HG03060 (cell line): ENCODE measurements at regions not wholly inside any gene's neighbourhood (a gene's known extent, or its start where the extent isn't known, plus 50 kb on each side); places are given as distances from the start of the nearest gene placed in this dataset.

Source experiments
- ATAC-seq: cut with Tn5 transposase; IDR thresholded peaks from one replicate; pipeline ENCODE4 v1.9.1; 2021; ENCODE audit warnings: low read depth, moderate number of reproducible peaks; ENCODE audit not compliant: unreplicated experiment

DNA sequence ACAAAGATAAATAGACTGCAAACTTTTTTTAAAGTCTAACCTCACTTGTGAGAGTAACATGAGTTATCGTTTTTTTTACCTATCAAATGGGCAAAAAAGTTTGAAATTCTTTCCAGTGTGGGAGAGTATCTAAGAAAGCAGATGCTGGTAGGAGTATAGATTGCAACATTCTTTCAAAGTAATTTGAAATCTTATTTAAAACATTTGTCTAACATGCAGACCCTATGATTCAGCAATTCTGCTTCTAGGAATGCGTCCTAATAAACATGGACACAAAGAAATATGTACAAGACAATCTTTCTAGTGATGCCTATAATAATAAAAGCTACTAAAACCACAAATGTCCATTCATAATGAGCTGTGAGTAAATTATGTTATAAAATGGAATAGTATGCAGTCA, 110.4 kb upstream of the TMCC3 start:
- ATAC-seq = no peak

DNA sequence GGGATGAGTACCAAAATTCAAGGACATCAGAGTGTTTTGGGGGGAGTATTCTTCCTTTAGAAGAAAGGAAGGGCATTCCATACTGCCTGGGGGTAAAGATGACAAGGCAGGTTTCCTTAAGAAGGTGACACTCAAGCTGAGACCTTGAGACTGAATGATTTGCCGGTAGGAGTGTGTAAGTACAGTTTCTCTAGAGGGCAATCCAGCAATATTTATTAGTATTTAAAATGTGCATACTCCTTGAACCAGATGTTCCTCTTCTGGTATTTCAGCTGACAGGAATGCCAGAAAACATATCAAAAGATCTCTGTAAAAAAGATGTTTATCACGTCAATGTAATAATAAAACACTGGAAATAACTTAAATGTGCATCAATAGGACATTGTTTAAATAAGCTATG, 106.4 kb upstream of the TMCC3 start:
- ATAC-seq = no peak

DNA sequence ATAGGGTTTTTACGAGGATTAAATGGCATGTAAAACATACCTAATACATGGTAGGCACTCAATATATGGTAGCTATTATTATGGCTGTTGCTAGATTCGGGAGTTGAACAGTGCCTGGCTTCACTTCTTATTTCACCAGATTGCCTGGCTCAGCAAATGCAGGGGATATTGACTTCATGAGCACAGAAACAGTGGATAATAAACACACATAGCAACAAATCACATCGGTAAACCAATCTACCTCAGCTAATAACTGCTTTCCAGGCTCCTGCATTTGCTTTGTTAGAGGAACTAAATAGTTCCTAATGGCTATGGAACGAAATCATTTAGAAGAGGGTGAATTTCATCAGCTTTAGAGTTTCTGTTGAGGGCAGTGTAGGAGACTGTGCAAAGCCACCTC, 105.2 kb upstream of the TMCC3 start:
- ATAC-seq = no peak

DNA sequence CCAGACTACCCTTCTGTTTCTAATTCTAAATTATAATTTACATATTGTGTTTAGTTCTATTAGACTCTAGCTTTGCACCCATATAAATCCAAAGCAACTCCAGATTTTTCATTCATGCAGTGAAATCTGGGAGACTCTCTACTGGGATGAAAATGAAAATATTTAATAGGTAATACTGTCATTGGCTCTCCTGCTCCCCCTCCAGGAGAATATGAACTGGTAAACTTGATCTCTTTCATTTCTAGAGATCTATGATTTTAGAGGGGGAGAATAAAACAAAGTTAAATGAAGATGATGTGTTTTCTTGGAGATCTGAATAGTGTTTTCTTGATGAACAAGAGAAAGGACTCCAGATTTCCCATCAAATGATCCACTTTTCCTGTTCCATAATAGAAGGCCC, 104.3 kb upstream of the TMCC3 start:
- no peak for ATAC-seq

DNA sequence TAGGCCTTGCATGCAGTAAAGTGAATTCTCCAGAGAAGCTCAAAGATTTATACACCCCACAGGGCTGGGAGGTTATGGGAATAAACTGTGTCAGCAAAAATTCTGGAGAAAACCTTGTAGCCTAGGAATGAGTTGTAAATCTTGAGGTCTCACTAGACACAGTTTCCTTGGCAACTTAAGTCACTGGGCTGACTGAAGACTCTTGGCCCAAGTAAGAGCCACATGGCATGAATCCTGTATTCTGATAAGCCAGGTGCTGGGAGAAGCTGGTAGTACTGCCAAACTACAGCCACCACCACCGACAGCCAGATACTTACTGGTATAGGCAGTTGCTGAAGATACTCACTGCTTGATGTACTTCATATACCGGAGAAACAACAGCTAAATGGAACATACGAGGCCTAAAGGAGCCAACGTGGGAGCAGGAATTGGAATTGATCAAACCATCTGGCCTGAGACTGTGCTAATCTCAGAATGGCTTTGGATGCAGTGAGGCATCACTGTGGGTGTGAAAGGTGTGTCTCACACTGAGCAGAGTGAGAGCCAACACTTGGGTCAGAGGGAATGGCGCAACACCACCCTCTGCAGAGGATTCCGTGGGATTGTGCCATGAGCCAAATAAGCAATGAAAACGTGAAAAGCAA, 102.8 kb upstream of the TMCC3 start:
- no peak for ATAC-seq

DNA sequence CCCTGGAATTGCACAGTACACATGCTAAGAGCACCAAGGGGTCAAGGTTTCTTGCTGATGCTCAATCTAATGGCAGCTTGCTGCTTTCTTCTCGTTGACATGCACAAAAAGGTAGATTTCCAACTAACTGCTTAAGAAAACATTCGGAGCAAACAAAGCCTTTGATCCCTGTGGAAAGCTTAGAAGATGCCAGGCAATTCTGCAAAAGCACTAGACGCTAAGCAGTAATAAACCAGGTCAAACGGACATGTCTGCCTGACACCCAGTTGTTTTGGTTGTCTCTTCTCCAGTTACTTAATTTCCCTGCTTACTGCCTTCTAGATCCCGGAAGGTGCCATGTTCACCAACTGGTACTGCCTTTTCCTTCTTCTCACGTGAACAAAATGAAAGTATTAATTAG, 100.5 kb upstream of the TMCC3 start:
- no peak for ATAC-seq

DNA sequence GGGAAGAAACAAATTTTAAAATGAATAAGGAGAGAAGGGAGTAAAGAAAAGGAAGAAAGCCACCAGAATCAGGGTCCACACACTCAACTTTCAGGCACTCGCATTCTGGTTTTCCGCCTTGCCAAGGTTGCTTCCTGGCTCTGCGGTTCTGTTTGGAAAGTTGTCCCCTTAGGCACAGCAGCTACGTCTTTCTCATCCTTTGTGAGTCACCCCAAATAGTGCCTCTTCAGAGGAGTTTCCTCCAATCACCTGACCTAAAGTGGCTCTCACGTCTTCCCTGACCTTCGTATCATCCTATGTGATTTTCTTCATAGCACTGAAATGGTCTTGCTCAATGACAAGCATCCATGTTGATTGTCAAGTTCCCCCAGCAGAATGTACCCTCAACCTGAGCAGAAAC, 99.5 kb upstream of the TMCC3 start:
- no peak for ATAC-seq

DNA sequence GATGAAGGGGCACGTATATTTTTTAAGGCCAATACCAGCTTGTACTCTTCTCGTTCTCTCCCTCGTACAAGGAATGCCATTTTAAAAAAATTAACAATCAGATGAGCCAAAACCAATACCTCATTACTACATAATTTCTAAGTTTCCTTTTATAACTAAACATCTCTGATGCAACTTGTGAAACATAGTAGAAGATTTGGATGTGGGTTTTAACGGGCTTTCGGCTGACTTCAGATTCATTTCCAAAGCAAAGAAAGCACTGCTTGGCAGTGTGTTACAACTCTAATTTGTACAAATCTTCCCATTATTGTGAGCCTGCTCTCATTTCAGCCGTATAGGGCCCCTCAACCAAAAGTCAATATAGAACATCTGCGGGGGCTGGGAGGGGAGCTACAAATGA, 99.1 kb upstream of the TMCC3 start:
- ATAC-seq = no peak

DNA sequence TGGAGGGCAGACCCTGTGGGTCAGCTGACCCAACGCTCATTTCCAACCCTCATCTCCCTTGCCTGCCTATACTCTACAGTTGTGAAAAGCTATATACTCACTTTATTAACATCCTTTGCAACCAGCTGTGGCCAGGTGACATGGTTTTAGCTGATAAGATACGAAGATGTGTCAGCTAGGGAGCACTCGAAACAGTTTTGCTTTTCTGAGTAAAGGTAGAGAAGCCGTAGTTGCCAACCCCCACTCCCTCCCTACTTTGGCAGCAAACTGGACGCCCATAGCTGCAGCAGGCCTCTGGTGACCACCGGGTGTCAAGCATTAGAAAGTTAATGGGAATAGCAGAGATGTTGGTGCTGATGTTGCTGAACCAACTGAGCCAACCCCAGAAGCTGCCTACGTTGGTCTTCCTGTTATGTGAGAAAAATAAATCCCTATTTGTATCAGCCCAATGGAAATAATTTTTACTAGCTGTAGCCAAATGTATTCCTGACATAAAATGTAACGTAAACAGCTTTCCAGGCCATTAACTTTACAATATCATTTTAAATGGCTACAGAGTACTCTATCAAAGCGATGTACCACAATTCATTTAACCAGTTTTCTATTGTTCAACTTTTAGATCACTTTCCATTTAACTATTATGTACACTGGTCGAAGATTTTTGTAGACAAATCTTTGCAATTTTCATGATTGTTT, 98.5 kb upstream of the TMCC3 start:
- no peak for ATAC-seq

DNA sequence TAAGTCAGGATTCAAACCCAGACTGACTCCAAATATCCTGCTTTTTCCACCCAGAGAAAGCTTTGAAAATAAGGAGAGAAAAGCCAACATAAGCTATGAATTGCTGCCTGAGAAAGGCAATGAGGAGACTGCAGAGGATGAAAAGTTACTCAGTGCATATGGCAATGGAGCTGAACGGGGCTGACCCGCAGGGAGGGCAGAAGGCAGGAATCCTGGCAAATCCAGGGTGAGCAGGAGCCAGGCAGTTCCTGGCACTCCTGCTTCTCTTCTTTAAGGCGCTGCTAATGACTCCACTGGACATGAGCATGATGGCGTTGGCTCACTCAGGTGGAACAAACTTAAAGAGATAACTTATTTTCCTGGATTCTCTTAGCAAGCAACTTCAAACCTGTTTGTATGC, 95.2 kb upstream of the TMCC3 start:
- no peak for ATAC-seq

DNA sequence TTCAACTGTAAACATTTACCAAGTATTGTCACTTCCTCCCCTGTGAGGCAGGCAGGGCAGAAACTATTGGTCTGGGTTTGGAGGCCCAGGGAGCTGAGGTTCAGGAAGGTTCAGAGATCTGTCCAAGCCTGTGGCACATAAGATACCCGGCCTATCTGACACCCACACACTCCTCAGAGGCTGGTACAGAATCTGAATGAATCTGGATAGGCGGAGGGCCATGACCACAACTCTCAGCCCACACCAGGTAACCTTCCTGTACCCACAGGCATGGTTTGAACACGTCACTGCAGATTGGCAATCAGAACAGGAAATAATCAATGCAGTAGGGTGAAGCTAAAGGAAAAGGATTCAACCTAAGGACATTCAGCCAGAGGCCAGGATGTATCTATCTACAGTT, 92.8 kb upstream of the TMCC3 start:
- ATAC-seq = no peak

DNA sequence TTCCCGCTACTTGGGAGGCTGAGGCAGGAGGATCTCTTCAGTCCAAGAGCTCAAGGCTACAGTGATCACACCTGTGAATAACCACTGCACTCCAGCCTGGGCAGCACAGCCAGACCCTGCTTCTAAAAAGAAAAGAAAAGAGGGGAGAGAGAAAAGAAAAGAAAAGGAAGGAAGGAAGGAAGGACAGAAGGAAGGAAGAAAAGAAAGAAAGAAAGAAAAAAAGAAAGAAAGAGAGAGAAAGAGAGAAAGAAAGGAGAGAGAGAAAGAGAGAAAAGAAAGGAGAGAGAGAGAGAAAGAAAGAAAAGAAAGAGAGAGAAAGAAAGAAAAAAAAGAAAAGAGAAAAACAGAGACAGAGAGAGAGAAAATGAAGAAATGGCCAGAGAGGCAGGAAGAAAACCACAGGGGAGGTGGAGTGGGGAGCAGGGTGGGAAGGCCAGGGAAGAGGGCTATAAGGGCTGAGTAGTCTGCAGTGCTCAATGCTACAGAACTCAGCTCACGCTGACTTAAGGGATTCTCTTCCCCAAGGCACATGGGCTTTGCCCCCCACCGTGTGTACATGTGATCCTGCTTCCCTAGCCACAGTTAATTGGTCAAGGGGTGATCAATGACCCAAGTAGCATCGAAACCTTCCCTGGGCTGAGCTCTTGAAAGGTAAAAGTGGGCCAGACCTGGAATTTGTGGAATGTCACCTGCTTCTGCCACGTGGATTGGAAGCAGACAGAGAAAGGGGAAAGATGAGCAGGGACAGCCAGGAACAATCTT, 90.4 kb upstream of the TMCC3 start:
- no peak for ATAC-seq

DNA sequence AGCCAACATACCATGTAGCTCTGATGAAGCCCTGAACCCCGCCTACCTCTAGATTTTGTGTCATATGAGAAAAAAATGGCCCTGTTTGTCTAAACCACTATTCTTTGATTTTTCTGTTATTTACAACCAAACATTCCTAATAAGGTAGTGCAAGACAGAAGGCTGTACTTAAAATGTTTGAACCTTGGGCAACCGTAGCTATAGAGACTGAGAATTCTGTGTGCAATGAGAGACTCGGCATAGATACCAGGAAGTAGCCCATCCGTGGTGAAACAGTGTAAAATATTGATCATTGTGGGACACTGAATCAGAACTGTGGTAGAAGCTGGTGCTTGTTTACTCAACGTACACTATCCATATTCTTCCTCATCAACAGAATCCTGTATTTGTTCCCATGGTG, 86.5 kb upstream of the TMCC3 start:
- ATAC-seq = no peak

DNA sequence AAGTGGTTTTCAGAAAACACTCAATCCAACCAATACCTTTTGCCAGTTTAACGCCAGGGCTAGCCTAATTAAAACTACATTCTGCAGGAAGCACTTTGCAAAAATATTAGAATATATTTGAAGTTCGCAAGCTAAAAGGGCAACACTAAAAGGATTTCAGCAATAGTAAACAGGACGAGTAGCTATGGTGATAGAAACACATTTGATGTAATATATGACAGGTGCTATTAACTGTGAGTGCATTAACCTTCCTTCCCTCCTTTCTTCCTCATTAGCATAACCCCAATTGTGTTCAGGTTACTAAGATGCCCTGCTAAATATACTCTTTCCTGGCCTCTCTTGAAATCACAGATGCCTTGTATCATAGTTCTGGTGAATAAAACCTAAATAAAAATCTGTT, 85.6 kb upstream of the TMCC3 start:
- no peak for ATAC-seq

DNA sequence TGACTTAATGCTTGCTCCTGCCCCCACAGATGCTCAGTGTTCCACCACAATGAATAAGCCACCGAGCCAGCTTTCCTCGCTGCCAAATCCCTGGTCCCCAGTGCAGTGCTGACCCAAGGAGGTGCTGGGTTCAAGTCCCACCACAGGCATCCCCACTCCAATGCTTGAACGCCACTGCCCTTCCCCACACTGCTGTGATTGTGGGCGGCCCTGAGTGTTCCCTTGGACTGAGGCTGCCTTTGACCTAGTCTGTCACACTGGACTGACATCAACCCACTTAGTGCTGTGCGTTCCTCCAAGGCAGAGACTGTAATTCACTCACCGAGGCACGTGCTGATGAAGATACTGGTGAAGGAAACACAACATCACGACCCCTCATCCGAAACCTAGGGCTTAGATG, 83.4 kb upstream of the TMCC3 start:
- ATAC-seq = no peak

DNA sequence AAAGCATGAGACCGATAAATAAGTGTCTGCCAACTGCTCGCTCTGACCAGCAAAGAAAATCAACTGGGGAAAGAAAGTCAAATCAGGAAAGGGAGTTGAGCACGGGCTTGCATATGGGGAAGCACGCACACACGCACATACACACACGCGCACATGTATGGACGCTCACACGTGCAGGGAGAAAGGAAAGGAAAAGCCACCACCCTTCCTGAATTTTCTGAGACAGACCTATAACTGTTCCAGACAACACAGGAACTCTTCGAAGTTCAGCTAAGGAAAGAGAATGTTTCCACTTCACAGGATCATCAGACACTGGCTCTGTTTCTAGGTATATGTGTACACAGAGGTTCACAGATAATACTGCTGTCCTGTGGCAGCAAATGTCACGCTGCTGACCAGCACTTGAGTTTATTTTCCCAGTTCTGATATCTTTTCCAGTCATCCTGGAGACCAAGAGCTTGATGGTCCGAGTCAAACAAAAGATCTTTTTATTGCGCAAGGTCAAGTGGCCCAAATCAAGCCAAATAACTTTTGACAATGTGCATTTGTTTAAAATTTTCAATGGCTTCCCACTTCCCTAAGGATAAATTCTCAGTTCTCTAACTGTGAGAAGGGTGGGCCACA, 82.1 kb upstream of the TMCC3 start:
- ATAC-seq = no peak

DNA sequence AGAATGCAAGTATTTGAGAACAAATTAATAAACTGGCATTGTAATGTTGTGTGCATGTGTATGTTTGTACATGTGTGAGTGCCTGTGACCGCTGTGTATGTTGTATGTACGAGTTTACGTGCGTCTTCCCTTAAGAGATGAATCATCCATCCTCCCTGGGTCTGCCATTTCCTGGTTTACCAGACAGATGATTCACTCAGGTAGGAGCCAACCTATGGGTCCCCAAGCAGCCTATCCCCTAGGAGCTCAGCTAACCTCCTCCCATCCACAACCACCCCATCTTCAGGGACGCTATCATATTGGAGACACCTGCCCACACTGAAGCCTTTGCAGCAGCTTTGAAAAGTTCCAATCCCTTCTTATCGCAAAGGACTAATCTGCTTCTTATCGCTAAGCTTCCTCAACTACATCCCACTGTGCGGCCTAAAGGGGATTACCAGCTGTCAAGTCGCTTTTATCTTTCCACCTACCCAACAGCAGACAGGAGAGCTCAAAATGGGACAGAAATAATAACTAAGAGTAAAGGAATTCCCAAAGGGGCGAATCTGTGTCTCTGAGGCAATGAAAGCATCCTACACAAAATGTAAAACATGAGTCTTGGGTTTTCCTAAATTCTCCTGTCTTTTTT, 81.5 kb upstream of the TMCC3 start:
- ATAC-seq = no peak

DNA sequence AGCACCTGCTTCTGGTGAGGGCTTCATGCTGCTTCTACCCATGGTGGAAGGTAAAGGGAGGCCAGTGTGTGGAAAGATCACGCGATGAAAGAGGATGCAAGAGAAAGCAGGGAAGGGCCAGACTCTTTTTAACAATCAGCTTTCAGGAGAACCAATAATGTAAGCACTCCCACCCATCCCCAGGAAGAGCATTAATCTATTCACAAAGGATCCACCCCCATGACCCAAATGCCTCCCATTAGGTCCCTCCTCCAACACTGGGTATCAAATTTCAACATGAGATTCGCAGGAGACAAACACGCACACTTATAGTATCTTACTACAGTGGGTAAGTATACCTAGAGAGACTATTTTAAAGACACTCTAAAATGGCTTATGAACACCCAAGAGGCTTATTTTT, 80.5 kb upstream of the TMCC3 start:
- no peak for ATAC-seq

DNA sequence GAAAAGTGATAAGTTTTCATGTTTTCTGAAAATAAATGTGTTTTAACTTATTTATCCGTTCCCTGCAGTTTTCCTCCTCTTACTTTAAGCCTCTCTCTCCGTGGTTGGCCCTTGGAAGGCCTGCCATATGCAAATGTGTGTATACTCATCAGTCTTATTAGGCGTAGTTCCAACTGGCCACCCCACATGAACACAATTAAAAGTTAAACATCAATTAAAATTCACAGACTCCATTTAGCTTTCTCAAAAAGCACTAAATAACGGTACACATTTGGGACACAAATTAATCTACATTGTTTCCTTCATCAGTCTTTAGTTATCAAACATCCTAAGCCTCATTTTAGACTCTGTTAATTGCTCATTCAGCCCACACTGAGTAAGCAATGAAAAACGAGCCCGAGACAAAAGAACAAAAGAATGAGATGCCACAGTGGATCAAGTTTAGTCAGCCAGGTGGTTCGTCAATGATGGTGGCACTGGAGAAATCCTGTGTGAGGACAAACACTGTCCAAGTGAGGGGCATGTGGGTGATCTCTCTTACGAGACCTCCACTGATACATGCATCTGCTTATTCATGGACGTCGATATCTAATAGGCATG, 76.0 kb upstream of the TMCC3 start:
- no peak for ATAC-seq

DNA sequence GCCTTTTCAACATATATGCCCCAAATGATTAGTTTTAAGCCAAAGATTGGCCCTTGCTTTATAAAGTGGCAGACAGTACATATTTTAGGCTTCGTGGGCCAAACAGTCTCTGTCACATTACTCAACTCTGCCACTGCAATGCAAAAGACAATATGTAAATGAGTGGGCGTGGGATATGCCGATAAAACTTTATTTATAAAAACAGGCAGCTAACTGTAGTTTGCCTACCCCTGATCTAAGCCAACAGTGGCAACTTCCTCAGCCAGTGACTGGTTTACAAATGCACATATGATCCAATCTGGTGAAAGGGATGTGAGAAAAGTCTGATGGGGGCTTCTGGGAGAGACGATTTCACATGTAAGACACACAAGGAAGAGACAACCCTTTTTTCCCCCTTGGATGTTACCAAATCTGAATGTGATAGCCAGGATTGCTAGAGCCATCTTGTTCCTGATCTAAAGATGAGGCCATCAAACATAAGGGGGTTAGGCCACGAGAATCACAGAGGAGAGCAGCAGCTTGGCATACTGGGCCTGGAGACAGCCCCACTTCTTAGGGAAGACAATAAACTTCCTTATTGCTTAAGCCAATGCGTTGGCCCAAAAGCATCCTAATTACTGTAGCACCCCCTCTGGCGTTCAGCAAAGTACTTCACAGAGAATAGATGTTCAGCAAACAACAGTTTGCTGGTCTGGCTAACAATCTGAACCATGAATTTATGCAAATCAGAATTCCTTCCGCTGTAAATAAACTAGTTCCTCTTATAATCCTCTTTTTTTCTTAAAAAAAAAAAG, 75.2 kb upstream of the TMCC3 start:
- no peak for ATAC-seq
